GM12878 (cell line): ENCODE measurements at regions not wholly inside any gene's neighbourhood (a gene's known extent, or its start where the extent isn't known, plus 50 kb on each side); places are given as distances from the start of the nearest gene placed in this dataset.
"Not testable (repeated sequence)": the region's sequence is repeated elsewhere in the genome, so short reads cannot be mapped to it uniquely, and the experiment has no call there.

Experiments
- ATAC-seq: fragments of 200-7000 bp; cut with Tn5 transposase; 3 replicates; pipeline ENCODE4 v1.9.1; 2020; ENCODE audit warnings: mild to moderate bottlenecking, moderate library complexity
- BruUV-seq: library from RNA; stranded (reverse); fragments of 400-500 nt; replicated peaks from 2 replicates; lab custom pipeline; 2021; lab: Mats Ljungman, UMichigan
- CTCF ChIA-PET: fragments of 300-600 bp; sonication (Branson Sonifier 250); formaldehyde crosslinking; extraction: SDS; loops from one replicate; lab custom pipeline; 2021; ENCODE audit warnings: inconsistent platforms; lab: Yijun Ruan, JAX
- POLR2A ChIA-PET: fragments of 350-600 bp; formaldehyde crosslinking; extraction: SDS; loops from one replicate; lab custom pipeline; 2021; ENCODE audit warnings: inconsistent platforms; lab: Charles Lee
- RAD21 ChIA-PET: fragments of 300-600 bp; sonication (Branson Sonifier 250); formaldehyde crosslinking; loops from one replicate; lab custom pipeline; 2023; ENCODE audit warnings: antibody characterized with exemption; ENCODE audit not compliant: unreplicated experiment; lab: Charles Lee
- SMC1A ChIA-PET: fragments of 300-600 bp; sonication (Branson Sonifier 250); formaldehyde crosslinking; loops from one replicate; lab custom pipeline; 2023; ENCODE audit not compliant: unreplicated experiment, uncharacterized antibody; lab: Charles Lee
- DNase-seq: peaks from one replicate; pipeline ENCODE4 v3.0.0-alpha.2; 2011; ENCODE audit warnings: low read depth, low spot score
- FAIRE-seq: peaks from 3 replicates; lab custom pipeline; 2011; peaks lifted over from hg19 to GRCh38; lab: Jason Lieb, UNC
- H2AFZ ChIP-seq: 2 replicates; pipeline ENCODE4 v1.6.0; 2011; ENCODE audit warnings: low read depth, low read length, control low read depth; ENCODE audit not compliant: control insufficient read depth
- H3K27ac ChIP-seq: 2 replicates; pipeline ENCODE4 v1.5.1; 2011; ENCODE audit warnings: control low read depth; ENCODE audit not compliant: control insufficient read depth, insufficient read depth
- H3K27me3 ChIP-seq, 2 experiments: replicated peaks in 1 of 2; 2 replicates each; pipeline versions ENCODE4 v1.6.0 to v1.6.1; 2011; ENCODE audit warnings: low read length in 1 of 2; ENCODE audit not compliant: control insufficient read depth in 2 of 2, insufficient read depth in 2 of 2
- H3K36me3 ChIP-seq, 2 experiments: 2 replicates each; pipeline ENCODE4 v1.5.1; 2011; ENCODE audit warnings: low read length in 1 of 2; ENCODE audit not compliant: control insufficient read depth in 2 of 2, insufficient read depth in 2 of 2
- H3K4me1 ChIP-seq: 2 replicates; pipeline ENCODE4 v1.6.1; 2011; ENCODE audit warnings: mild to moderate bottlenecking, low read length, moderate library complexity, mixed read lengths; ENCODE audit not compliant: control insufficient read depth, insufficient read depth
- H3K4me2 ChIP-seq: 2 replicates; pipeline ENCODE4 v1.6.0; 2011; ENCODE audit warnings: control low read depth; ENCODE audit not compliant: control insufficient read depth, insufficient read depth
- H3K4me3 ChIP-seq: fragments of 200-600 bp; sonication (generic); 2 replicates; pipeline ENCODE4 v1.5.1; 2016
- H3K79me2 ChIP-seq: 2 replicates; pipeline ENCODE4 v1.6.0; 2011; ENCODE audit warnings: low read length; ENCODE audit not compliant: control insufficient read depth, insufficient read depth
- H3K9ac ChIP-seq: 2 replicates; pipeline ENCODE4 v1.8.0; 2011; ENCODE audit warnings: low read length, control low read depth, mixed read lengths; ENCODE audit not compliant: control insufficient read depth, insufficient read depth
- H3K9me3 ChIP-seq: replicated peaks from 3 replicates; pipeline ENCODE4 v1.5.1; 2011; ENCODE audit warnings: mild to moderate bottlenecking, low read length; ENCODE audit not compliant: control insufficient read depth, insufficient read depth
- H4K20me1 ChIP-seq: 2 replicates; pipeline ENCODE4 v1.6.0; 2011; ENCODE audit not compliant: control insufficient read depth, insufficient read depth
- TAF1 ChIP-seq: IDR thresholded peaks from 2 replicates; pipeline ENCODE4 v1.6.1; 2011; ENCODE audit warnings: mild to moderate bottlenecking, low read depth, low read length, borderline replicate concordance
- TCF3 ChIP-seq: IDR thresholded peaks from 2 replicates; pipeline ENCODE4 v1.6.1; 2012; ENCODE audit warnings: low read depth, mild to moderate bottlenecking, low read length, borderline replicate concordance; ENCODE audit not compliant: insufficient read depth
- WGBS: methylation state at CpG from one replicate; pipeline ENCODE4 v1.1.6; 2016; ENCODE audit warnings: low lambda C conversion rate; ENCODE audit not compliant: insufficient replicate concordance, insufficient coverage; ENCODE audit errors: missing lambda C conversion rate; 5-methylcytosine and 5-hydroxymethylcytosine counted together
- in situ Hi-C: fragments of 300-500 bp; cut with MboI; formaldehyde crosslinking; loops from 9 replicates; pipeline ENCODE4 v1.14.3; 2018; ENCODE audit warnings: mixed read lengths
- intact Hi-C: fragments of 100-400 bp; cut with micrococcal nuclease; formaldehyde crosslinking; loops from one replicate; pipeline ENCODE4 v1.14.2; 2022; ENCODE audit not compliant: unreplicated experiment

DNA sequence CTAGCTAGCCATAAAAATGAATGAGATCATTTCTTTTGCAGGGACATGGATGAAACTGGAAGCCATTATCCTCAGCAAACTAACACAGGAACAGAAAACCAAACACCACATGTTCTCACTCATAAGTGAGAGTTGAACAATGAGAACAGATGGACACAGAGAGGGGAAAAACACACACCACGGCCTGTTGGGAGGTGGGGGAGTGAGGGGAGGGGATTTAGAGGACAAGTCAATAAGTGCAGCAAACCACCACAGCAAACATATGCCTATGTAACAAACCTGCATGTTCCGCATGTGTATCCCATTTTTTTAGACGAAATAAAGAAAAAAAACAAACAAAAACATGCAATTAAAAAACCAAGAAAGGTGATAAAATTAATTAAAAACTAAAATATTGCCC is 308.8 kb upstream of the RND3 start:
- SMC1A ChIA-PET, intact Hi-C loops, H3K36me3 ChIP-seq, H3K4me3 ChIP-seq, H3K27me3 ChIP-seq, H3K9ac ChIP-seq, H4K20me1 ChIP-seq, POLR2A ChIA-PET, H3K79me2 ChIP-seq, H3K4me1 ChIP-seq, RAD21 ChIA-PET, ATAC-seq, H3K4me2 ChIP-seq, BruUV-seq, H3K9me3 ChIP-seq, in situ Hi-C loops, FAIRE-seq, H3K27ac ChIP-seq, DNase-seq, CTCF ChIA-PET, H2AFZ ChIP-seq: not testable (repeated sequence)
- WGBS, result 30% methylated on average over 3 of the region's 3 CpGs

DNA sequence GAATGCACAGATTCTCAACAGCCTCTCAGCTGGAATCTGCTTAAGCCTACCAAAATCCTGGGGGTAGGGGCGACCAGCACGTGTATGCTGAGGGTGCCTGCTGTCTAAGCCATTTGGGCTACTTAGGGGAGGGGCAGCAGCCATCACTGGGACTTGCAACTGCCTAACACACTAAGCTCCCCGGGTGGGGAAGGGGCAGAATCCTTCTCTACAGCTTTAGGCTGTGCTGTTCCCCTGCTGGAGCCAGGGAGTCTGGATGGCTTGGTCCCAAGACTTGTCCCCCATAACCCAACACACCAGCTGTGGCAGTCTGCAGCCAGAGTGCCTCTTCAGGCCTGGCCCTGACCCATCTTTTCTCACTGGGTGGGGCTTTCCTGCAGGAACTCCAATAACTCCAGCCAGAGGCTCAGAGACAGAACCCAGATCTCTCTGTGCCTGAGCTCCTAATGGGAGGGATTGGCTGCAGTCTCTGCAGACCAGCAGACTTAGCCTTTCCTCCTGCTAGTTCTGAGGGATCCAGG is 305.4 kb upstream of the RND3 start:
- ChIA-PET POLR2A (no interaction called here), RAD21 (no interaction called here), CTCF (no interaction called here), SMC1A (interaction anchor here (0.6 kb wide), 1 partner anchor 351 kb away, joined by 3 read pairs; no protein-coding TSS in a partner anchor)
- no peaks in the 10 kb centered on the region for H3K9me3 ChIP-seq
- no peak overlapping the region for H2AFZ ChIP-seq
- H3K27ac ChIP-seq, result no peak overlapping the region
- no peak overlapping the region for H3K4me3 ChIP-seq
- H3K4me1 ChIP-seq, result no peaks in the 10 kb centered on the region
- TF ChIP-seq TCF3 (no peak), TAF1 (no peak)
- ATAC-seq, result no peak
- no TSS peak for BruUV-seq
- WGBS, result 0% methylated on average over 3 of the region's 3 CpGs
- H3K27me3 ChIP-seq, result no peaks in the 10 kb centered on the region
- FAIRE-seq, result no peak
- in situ Hi-C loops (no loop called here), intact Hi-C loops (no loop called here)
- no peak overlapping the region for H3K4me2 ChIP-seq
- no peaks in the 10 kb centered on the region for H4K20me1 ChIP-seq
- H3K36me3 ChIP-seq, result no peaks in the 10 kb centered on the region
- no peak for DNase-seq
- no peak overlapping the region for H3K9ac ChIP-seq
- no peaks in the 10 kb centered on the region for H3K79me2 ChIP-seq
